Immature natural killer cell (primary cell): ENCODE measurements at regions not wholly inside any gene's neighbourhood (a gene's known extent, or its start where the extent isn't known, plus 50 kb on each side); places are given as distances from the start of the nearest gene placed in this dataset.

Source experiments
- DNase-seq, 3 donors: peaks; one replicate each; pipeline ENCODE4 v3.0.0; 2022; ENCODE audit warnings: mixed read lengths in 1 of 3
- H3K27ac Mint-ChIP-seq, 6 donors: one replicate each; pipeline ENCODE4 v1.8.0; 2020; ENCODE audit warnings: mixed read lengths in 6 of 6, mild to moderate bottlenecking in 5 of 6, inconsistent platforms in 4 of 6, moderate library complexity in 3 of 6
- H3K27me3 Mint-ChIP-seq, 3 donors: one replicate each; pipeline ENCODE4 v1.8.0; 2020 to 2021; ENCODE audit warnings: low read depth in 3 of 3, mild to moderate bottlenecking in 3 of 3, mixed read lengths in 3 of 3, moderate library complexity in 3 of 3, inconsistent platforms in 1 of 3
- H3K36me3 Mint-ChIP-seq, 3 donors: one replicate each; pipeline ENCODE4 v1.8.0; 2020; ENCODE audit warnings: mixed read lengths in 3 of 3, inconsistent platforms in 2 of 3, mild to moderate bottlenecking in 2 of 3
- H3K4me1 Mint-ChIP-seq, 2 donors: one replicate each; pipeline ENCODE4 v1.8.0; 2020; ENCODE audit warnings: inconsistent platforms in 2 of 2, mild to moderate bottlenecking in 2 of 2, mixed read lengths in 2 of 2, moderate library complexity in 1 of 2
- H3K4me3 Mint-ChIP-seq, 5 donors: one replicate each; pipeline ENCODE4 v1.8.0; 2020; ENCODE audit warnings: mild to moderate bottlenecking in 5 of 5, mixed read lengths in 5 of 5, inconsistent platforms in 3 of 5, moderate library complexity in 3 of 5
- H3K9me3 Mint-ChIP-seq, 6 donors: one replicate each; pipeline ENCODE4 v1.8.0; 2020; ENCODE audit warnings: mild to moderate bottlenecking in 6 of 6, mixed read lengths in 6 of 6, inconsistent platforms in 4 of 6, moderate library complexity in 3 of 6

DNA sequence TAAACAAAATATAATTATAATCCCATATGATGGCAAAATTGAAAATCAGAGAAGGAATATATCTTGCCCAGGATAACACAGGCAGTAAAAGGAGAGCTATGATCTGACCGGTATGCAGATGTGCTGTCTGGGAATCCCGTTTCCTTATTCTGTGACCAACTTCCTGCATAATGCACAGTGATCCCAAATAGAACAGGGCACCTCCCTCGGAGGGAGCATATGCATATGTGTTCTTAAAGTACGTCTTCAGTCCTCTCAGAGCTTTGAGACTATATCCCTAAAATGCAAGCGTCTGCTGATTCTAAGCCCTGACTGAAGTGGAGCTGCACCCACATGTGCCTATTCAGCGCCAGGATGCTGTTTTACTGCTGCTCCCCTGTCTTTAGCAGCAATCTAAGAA lies 366.1 kb upstream of the PTBP2 start:
- Mint-ChIP-seq H3K27me3 (no peaks in the 10 kb centered on the region), H3K4me1 (no peaks in the 10 kb centered on the region), H3K36me3 (no peaks in the 10 kb centered on the region), H3K9me3 (peaks cover 0 to 15% (median 9%) of the 10 kb centered on the region in 6 donors), H3K4me3 (no peak overlapping the region), H3K27ac (no peak overlapping the region)
- DNase-seq, result no peak

DNA sequence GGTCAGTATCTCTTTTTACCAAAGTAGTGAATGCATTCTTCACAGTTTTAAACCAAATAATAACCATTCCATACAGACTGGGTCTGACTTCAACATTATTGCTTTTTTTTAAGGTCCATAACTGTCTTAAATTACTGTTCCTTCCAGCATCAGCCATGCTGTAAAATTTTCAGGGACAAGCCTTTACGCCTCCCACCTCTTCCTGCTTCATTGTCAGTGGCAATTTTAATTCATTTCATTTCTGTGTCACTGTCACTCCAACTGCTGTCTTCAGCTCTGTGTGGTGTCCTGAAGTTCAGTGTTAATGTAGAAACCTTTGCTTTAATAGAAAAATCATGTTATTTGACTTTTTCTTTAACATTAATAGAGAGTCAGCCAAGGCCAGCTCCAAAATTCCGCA lies 365.6 kb upstream of the PTBP2 start:
- H3K9me3 Mint-ChIP-seq, result peaks cover 3 to 19% (median 8%) of the 10 kb centered on the region in 6 donors
- H3K4me3 Mint-ChIP-seq, result no peak overlapping the region
- no peaks in the 10 kb centered on the region for H3K4me1 Mint-ChIP-seq
- no peak for DNase-seq
- H3K36me3 Mint-ChIP-seq, result no peaks in the 10 kb centered on the region
- H3K27me3 Mint-ChIP-seq, result no peaks in the 10 kb centered on the region
- no peak overlapping the region for H3K27ac Mint-ChIP-seq

DNA sequence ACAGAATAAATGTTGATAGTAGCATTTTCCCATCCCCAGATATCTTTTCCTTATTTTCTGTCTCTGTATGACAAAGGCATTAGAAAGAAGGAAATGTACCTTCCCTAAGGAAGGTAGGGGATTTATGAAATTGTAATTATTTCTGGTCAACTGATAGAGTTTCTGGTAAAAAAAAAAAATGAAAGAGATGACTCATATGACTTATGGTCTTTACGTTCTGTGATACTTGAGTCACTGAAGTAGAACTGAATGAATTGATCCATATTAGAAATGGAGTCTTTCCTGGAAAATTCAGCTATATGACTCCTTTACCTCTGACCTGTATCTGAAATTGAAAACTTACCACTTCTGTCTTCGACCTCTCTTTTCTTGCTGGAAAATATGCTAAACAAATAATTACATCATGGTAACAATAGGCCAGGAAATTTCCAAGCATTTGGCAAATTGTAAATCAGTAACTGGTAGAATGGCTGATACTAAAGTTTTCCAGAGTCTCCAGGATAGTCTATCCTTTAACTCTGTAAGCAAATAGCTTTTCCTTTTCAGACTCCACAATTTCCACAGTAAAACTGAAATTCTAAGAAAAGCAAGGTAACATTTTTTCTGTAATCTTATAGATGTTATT lies 364.3 kb upstream of the PTBP2 start:
- Mint-ChIP-seq H3K4me3 (no peak overlapping the region), H3K36me3 (no peaks in the 10 kb centered on the region), H3K27me3 (no peaks in the 10 kb centered on the region), H3K9me3 (peaks cover 4 to 20% (median 11%) of the 10 kb centered on the region in 6 donors), H3K4me1 (no peaks in the 10 kb centered on the region), H3K27ac (no peak overlapping the region)
- DNase-seq, result no peak

DNA sequence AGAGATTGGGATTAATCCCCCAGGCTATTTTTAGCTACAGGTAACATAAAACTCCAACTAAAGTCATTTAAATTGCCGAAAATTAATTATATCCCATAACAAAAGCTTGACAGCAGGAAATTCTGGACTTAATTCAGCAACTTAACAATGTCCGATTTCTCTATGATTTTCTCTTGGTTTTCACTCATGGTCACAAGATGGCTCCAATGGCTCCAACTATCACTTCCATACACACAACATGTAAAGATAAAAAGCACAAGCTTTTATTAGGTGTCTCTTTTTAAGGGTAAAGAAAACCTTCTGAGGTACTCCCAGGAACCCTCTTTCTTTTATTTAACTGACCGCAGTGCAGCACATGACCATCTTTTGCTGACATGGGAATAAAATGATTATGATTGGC lies 363.5 kb upstream of the PTBP2 start:
- H3K27me3 Mint-ChIP-seq, result no peaks in the 10 kb centered on the region
- H3K4me3 Mint-ChIP-seq, result no peak overlapping the region
- H3K27ac Mint-ChIP-seq, result no peak overlapping the region
- H3K36me3 Mint-ChIP-seq, result no peaks in the 10 kb centered on the region
- H3K9me3 Mint-ChIP-seq, result peaks cover 10 to 22% (median 13%) of the 10 kb centered on the region in 6 donors
- DNase-seq, result no peak
- H3K4me1 Mint-ChIP-seq, result no peaks in the 10 kb centered on the region

DNA sequence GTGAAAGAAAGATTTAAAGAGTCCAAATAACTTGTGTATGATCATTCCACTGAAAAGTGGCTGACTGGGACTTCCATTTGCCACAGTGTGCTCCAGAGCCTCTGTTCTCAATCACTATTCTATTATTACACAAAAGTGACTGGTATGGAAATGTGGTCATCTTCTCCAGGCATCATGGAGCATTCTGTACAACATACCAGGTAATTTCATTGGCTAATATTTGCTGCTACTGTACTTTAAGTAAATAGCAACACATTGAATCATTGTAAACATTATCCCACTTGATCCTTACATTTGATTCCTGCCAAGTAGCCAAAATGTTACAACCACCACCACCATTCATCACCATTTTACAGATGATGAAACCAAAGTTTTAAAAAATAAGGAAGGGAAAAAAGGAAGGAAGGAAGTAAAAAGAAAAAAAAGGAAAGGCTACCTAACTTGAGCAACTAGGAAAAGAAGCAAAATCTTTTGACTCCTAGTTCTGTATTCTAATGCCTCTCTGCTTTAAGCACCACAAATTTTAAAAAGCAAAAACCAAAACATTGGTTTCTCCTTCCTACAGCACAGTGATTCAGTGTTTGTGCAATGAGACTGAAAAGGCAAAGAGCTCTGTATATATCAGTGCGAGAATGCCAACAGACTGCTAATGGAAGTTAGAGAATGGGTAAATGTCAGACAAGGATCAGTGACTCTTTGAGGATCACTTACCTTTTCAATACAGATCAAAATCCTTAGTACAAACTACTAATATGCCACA lies 361.4 kb upstream of the PTBP2 start:
- peaks cover 6 to 16% (median 11%) of the 10 kb centered on the region in 6 donors for H3K9me3 Mint-ChIP-seq
- H3K4me3 Mint-ChIP-seq, result no peak overlapping the region
- H3K36me3 Mint-ChIP-seq, result no peaks in the 10 kb centered on the region
- no peak overlapping the region for H3K27ac Mint-ChIP-seq
- no peak for DNase-seq
- H3K4me1 Mint-ChIP-seq, result no peaks in the 10 kb centered on the region
- H3K27me3 Mint-ChIP-seq, result no peaks in the 10 kb centered on the region

DNA sequence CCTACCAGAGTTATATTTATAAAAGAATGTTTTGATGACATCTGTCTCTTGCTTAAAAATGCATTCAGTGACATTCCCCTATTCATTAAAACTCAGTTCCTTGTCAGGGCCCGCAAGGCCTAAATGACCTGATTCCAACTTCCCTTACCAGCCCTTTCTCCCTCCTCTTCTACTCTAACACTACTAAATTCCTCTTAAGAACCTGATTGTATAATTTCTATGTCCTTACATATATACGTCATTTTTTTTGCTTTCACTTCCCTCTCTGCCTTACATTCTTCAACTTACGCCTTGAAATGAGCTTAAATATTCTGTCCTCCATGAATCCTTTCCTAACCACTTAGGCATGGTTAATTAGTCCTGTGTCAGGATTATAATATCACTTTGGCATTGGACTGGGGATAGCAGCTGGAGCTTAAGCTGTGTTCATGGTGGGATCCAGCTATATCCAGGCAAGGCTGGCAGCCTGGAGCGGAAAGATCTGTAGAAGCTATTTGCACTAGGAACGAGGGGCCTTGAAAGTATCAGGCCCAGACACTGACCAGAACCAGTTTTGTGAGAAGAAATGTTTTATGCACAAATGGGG lies 360.2 kb upstream of the PTBP2 start:
- Mint-ChIP-seq H3K27ac (no peak overlapping the region), H3K36me3 (no peaks in the 10 kb centered on the region), H3K4me1 (no peaks in the 10 kb centered on the region), H3K4me3 (no peak overlapping the region), H3K9me3 (peaks cover 6 to 20% (median 12%) of the 10 kb centered on the region in 6 donors), H3K27me3 (no peaks in the 10 kb centered on the region)
- no peak for DNase-seq

DNA sequence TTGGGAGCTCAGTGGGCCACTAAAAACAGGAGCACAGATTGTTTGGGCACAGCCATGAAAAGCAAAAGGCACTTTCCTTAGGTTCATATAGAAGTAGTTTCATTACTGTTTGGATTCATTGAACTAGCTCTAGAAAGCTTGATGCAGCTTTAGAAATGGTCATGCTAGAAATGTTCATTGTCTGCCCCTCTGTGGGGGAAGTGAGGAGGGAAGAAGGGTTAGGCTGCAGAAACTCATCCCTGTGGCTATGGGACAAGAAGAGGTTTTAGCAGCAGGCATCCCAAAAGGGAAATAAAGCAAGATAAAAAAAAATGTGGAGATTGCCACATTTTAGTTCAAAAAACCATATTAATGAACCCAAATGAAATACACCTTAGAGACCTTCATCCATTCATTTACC lies 359.6 kb upstream of the PTBP2 start:
- Mint-ChIP-seq H3K27me3 (no peaks in the 10 kb centered on the region), H3K36me3 (no peaks in the 10 kb centered on the region), H3K27ac (no peak overlapping the region), H3K9me3 (peaks cover 6 to 24% (median 13%) of the 10 kb centered on the region in 6 donors), H3K4me1 (no peaks in the 10 kb centered on the region), H3K4me3 (no peak overlapping the region)
- no peak for DNase-seq

DNA sequence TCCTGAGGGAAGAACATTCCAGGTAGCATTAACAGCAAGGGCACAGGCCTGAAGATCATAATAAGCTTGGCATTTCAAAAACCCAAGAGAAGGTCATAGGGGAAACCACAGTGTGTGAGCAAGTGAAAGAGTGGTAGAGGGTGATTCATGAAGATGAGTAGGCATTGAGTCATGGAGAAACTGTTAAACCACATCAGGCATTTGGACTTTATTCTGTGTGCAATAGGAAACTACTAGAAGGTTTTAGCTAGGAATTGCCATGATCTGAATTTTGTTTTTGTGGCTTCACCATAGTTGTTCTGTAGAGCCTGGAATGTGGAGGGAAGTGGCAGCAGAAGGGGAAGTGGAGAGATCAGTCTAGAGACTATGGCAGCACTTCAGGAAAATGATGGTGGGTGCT lies 359.0 kb upstream of the PTBP2 start:
- no peak overlapping the region for H3K27ac Mint-ChIP-seq
- H3K4me1 Mint-ChIP-seq, result no peaks in the 10 kb centered on the region
- no peak overlapping the region for H3K4me3 Mint-ChIP-seq
- DNase-seq, result no peak
- H3K9me3 Mint-ChIP-seq, result peaks cover 6 to 24% (median 11%) of the 10 kb centered on the region in 6 donors
- no peaks in the 10 kb centered on the region for H3K36me3 Mint-ChIP-seq
- H3K27me3 Mint-ChIP-seq, result no peaks in the 10 kb centered on the region

DNA sequence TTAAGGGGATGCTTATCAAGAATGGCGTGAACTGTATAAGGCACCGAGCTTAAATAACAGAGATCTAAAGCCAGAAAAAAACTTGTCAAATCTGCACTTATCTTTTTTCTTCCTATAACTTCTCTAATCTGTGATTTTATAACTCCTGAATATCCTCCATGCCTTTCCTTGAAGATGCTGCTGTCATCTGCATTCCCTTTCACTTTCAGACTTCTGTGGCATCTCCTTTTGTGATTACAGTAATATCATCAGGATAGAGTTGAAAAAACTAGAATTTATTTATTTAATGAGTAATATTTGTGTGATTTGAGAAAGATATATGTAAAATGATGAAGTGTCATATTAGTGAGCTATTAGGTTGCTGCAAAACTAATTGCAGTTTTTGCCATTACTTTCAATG lies 357.8 kb upstream of the PTBP2 start:
- no peak overlapping the region for H3K27ac Mint-ChIP-seq
- H3K4me3 Mint-ChIP-seq, result no peak overlapping the region
- H3K4me1 Mint-ChIP-seq, result no peaks in the 10 kb centered on the region
- H3K36me3 Mint-ChIP-seq, result no peaks in the 10 kb centered on the region
- H3K9me3 Mint-ChIP-seq, result peaks cover 8 to 29% (median 13%) of the 10 kb centered on the region in 6 donors
- no peak for DNase-seq
- H3K27me3 Mint-ChIP-seq, result no peaks in the 10 kb centered on the region

DNA sequence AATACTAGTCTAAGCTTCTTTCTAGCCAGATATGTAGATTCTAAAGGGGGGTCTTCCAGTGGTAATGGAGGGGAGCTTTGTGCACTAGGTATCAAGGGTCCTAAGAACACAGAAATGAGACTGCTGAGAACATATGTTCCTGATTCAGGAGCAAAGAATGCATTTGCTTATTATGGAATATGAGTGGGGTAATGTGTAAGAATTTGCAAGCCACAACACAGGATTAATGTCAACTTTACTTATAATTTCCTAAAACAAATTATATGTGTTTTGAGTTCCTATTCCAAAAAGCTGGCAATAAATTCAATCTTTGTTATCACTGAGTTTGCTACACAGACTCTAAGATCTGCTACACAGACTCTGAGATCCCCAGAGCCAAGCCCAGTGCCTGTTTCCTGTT lies 357.0 kb upstream of the PTBP2 start:
- H3K27ac Mint-ChIP-seq, result no peak overlapping the region
- no peak overlapping the region for H3K4me3 Mint-ChIP-seq
- no peaks in the 10 kb centered on the region for H3K4me1 Mint-ChIP-seq
- DNase-seq, result no peak
- H3K9me3 Mint-ChIP-seq, result peaks cover 8 to 30% (median 14%) of the 10 kb centered on the region in 6 donors
- no peaks in the 10 kb centered on the region for H3K36me3 Mint-ChIP-seq
- no peaks in the 10 kb centered on the region for H3K27me3 Mint-ChIP-seq

DNA sequence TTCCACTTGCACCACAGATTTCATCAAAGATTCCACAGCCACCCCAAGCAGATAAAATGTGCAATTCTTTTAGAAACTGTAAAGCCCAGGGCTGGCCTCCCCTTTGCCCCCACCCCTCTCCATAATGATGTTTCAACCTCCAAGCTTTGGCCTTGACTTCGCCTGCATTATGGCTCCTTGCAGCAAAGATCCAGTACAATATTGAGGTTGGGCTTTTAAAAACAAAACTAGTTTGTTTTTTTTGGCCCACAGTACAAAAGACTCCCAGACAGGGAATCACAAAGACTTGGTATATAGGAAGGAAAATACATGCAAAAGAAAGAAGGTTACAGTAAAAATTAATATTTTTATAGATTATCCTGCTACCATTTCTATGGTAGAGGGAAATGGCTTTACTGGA lies 356.5 kb upstream of the PTBP2 start:
- no peak overlapping the region for H3K27ac Mint-ChIP-seq
- DNase-seq, result no peak
- H3K4me3 Mint-ChIP-seq, result no peak overlapping the region
- peaks cover 8 to 30% (median 16%) of the 10 kb centered on the region in 6 donors for H3K9me3 Mint-ChIP-seq
- no peaks in the 10 kb centered on the region for H3K27me3 Mint-ChIP-seq
- H3K36me3 Mint-ChIP-seq, result no peaks in the 10 kb centered on the region
- no peaks in the 10 kb centered on the region for H3K4me1 Mint-ChIP-seq

DNA sequence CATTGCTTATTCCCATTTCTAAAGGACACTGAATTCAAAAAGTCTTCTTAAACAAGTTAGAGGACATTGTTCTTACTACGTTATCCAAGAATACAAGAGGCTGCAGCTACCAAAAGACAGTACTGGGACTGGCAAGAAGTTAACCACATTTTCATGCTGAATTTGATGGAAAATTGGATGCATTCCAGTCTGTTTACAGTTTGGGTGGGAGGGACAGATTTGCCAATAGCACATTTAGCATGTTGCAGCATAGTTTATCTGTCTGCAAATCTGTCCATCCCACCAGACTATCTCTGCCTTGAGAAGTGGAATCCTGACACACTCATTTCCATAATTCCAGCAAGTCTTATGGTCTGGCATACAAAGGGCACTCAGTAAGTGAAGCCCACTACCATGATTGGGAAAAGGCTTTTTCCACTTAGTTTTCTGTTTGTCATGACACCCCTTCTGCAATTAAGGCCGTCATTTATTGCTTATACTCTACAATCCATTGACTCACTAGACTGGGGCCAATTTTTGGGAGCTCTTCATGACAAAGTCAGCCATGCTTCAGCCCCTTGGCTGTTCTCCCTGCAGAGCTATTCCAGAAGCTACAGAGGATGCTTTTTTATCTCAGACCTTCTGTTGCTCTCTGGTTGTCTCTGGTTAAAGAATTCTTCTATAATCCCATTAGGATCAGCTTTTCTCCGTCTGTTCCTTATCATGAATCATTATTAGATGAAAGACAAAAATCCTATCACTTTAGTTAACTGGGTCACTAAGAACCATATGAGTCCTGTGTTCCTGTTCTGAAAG lies 355.8 kb upstream of the PTBP2 start:
- Mint-ChIP-seq H3K36me3 (no peaks in the 10 kb centered on the region), H3K4me3 (no peak overlapping the region), H3K4me1 (no peaks in the 10 kb centered on the region), H3K9me3 (peaks cover 11 to 32% (median 15%) of the 10 kb centered on the region in 6 donors), H3K27ac (no peak overlapping the region), H3K27me3 (no peaks in the 10 kb centered on the region)
- DNase-seq, result no peak

DNA sequence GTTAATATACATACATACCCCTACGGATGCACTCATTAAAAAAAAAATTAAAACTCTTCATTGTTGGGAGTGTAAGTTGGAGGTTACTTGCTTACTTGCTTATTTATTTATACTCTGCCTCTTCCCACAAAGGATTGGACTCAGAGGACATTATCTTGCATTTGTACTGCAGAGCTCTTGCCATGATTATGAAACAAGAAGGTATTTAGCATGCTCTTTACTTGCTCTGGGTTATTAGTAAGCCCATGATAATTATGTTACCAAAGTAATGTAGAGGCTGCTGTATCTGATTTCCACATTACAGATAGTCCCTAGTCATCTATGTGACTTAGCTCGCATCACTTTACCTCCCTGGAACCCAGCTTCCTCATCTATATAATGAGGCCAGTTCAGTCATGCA lies 355.1 kb upstream of the PTBP2 start:
- Mint-ChIP-seq H3K4me1 (no peaks in the 10 kb centered on the region), H3K27me3 (no peaks in the 10 kb centered on the region), H3K27ac (no peak overlapping the region), H3K4me3 (no peak overlapping the region), H3K36me3 (no peaks in the 10 kb centered on the region), H3K9me3 (peaks cover 9 to 29% (median 14%) of the 10 kb centered on the region in 6 donors)
- DNase-seq, result no peak

DNA sequence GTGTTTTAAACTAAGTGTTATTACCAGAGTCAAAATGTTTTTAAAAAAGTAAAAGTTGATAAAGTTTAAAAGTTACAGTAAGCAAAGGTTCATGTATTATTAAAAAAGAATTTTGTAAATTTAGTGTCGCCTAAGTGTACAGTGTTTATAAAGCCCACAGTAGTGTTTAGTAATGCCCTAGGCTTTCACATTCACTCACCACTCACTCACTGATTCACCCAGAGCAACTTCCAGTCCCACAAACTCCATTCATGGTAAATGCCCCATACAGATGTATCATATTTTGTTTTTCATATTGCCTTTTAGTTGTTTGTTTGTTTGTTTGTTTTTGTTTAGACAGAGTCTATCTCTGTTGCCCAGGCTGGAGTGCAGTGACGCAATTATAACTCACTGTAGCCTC lies 353.8 kb upstream of the PTBP2 start:
- no peak for DNase-seq
- no peak overlapping the region for H3K4me3 Mint-ChIP-seq
- no peaks in the 10 kb centered on the region for H3K27me3 Mint-ChIP-seq
- no peaks in the 10 kb centered on the region for H3K36me3 Mint-ChIP-seq
- H3K27ac Mint-ChIP-seq, result no peak overlapping the region
- peaks cover 8 to 34% (median 11%) of the 10 kb centered on the region in 6 donors for H3K9me3 Mint-ChIP-seq
- no peaks in the 10 kb centered on the region for H3K4me1 Mint-ChIP-seq
